GM12878 (cell line): ENCODE measurements at regions not wholly inside any gene's neighbourhood (a gene's known extent, or its start where the extent isn't known, plus 50 kb on each side); places are given as distances from the start of the nearest gene placed in this dataset.

Source experiments
- ATF3 ChIP-seq: IDR thresholded peaks from 2 replicates; pipeline ENCODE4 v1.6.1; 2011; ENCODE audit warnings: low read depth, mild to moderate bottlenecking, low read length, moderate library complexity, borderline replicate concordance; ENCODE audit errors: extremely low read depth
- BCLAF1 ChIP-seq: fragments of 450-650 bp; IDR thresholded peaks from 2 replicates; pipeline ENCODE4 v1.6.1; 2017; ENCODE audit warnings: antibody characterized with exemption, mild to moderate bottlenecking, moderate library complexity
- CBX5 ChIP-seq: sonication (generic); IDR thresholded peaks from 2 replicates; pipeline ENCODE4 v1.6.1; 2016; ENCODE audit warnings: low read depth, moderate library complexity, mild to moderate bottlenecking, inconsistent platforms
- CTCF ChIP-seq, 3 experiments: IDR thresholded peaks in 2 of 3; conservative IDR thresholded peaks in 1 of 3; 2 replicates each; pipeline ENCODE4 v1.5.1; 2011; ENCODE audit warnings: low read depth in 3 of 3, low read length in 3 of 3, mild to moderate bottlenecking in 3 of 3, control low read depth in 2 of 3, moderate library complexity in 2 of 3, inconsistent platforms in 1 of 3, mixed read lengths in 1 of 3; ENCODE audit not compliant: control insufficient read depth in 2 of 3, insufficient read depth in 1 of 3; ENCODE audit errors: extremely low read depth in 1 of 3
- EP300 ChIP-seq, 2 experiments: fragments of 150-350 bp in 1 of 2; IDR thresholded peaks; 2 replicates each; pipeline ENCODE4 v1.6.1; 2011 to 2012; ENCODE audit warnings: low read depth in 2 of 2, low read length in 2 of 2, borderline replicate concordance in 1 of 2, improper control_type of control experiment in 1 of 2, inconsistent platforms in 1 of 2; ENCODE audit not compliant: control insufficient read depth in 1 of 2
- EZH2 ChIP-seq: IDR thresholded peaks from 2 replicates; pipeline ENCODE4 v1.6.1; 2012; ENCODE audit warnings: low read depth, mild to moderate bottlenecking, control low read depth, inconsistent platforms, low read length, borderline replicate concordance; ENCODE audit not compliant: control insufficient read depth
- NFIC ChIP-seq: IDR thresholded peaks from 2 replicates; pipeline ENCODE4 v1.6.1; 2012; ENCODE audit warnings: low read depth, mild to moderate bottlenecking, inconsistent platforms, low read length, moderate library complexity
- PML ChIP-seq: IDR thresholded peaks from 2 replicates; pipeline ENCODE4 v1.6.1; 2012; ENCODE audit warnings: low read length, inconsistent platforms
- POLR2A ChIP-seq: IDR thresholded peaks from 2 replicates; pipeline ENCODE4 v1.6.1; 2011; ENCODE audit warnings: low read depth, mild to moderate bottlenecking, low read length
- SIN3A ChIP-seq: IDR thresholded peaks from 2 replicates; pipeline ENCODE4 v1.6.1; 2012; ENCODE audit warnings: low read depth, low read length, improper control_type of control experiment
- STAT1 ChIP-seq: fragments of 450-650 bp; conservative IDR thresholded peaks from 2 replicates; pipeline ENCODE4 v1.6.1; 2014; ENCODE audit warnings: antibody characterized with exemption, mild to moderate bottlenecking
- TAF1 ChIP-seq: IDR thresholded peaks from 2 replicates; pipeline ENCODE4 v1.6.1; 2011; ENCODE audit warnings: mild to moderate bottlenecking, low read depth, low read length, borderline replicate concordance
- ZNF207 ChIP-seq: fragments of 450-650 bp; IDR thresholded peaks from 2 replicates; pipeline ENCODE4 v1.6.1; 2014; ENCODE audit warnings: antibody characterized with exemption, mild to moderate bottlenecking, borderline replicate concordance
- ZNF622 ChIP-seq: fragments of 450-650 bp; IDR thresholded peaks from 2 replicates; pipeline ENCODE4 v1.6.1; 2017; ENCODE audit warnings: mild to moderate bottlenecking, inconsistent platforms

GRCh38 chr3:21801631-21802030 lies 50.6 kb upstream of the ZNF385D start:
- TF ChIP-seq STAT1 (no peak), POLR2A (no peak), ZNF207 (no peak), ZNF622 (no peak), TAF1 (no peak), EP300 (IDR thresholded peaks at IDR 0.05; ENCODE audit: borderline replicate concordance in 1 of 2, control insufficient read depth in 1 of 2, low read depth in 2 of 2, low read length in 2 of 2) (no peak), CTCF (IDR thresholded peaks at IDR 0.05 in 2 of 3, conservative IDR thresholded peaks at IDR 0.05 in 1 of 3; ENCODE audit: control insufficient read depth in 2 of 3, extremely low read depth in 1 of 3, insufficient read depth in 1 of 3, low read depth in 3 of 3, low read length in 3 of 3) (no peak), ATF3 (no peak), SIN3A (no peak), EZH2 (no peak), CBX5 (no peak), PML (no peak), NFIC (no peak), BCLAF1 (no peak)
